ENCODE measurements at regions not wholly inside any gene's neighbourhood (a gene's known extent, or its start where the extent isn't known, plus 50 kb on each side); places are given as distances from the start of the nearest gene placed in this dataset.

- ChIA-PET POLR2A (interaction anchor here (0.6 kb wide), 1 partner anchor 802 kb away, joined by 3 read pairs; no protein-coding TSS in a partner anchor), CTCF (no interaction called here)
- TF ChIP-seq ATF1 (CRISPR knock-in tag; IDR thresholded peaks at IDR 0.05) (no peak), AR (CRISPR knock-in tag; IDR thresholded peaks at IDR 0.05) (no peak), JUN (CRISPR knock-in tag; IDR thresholded peaks at IDR 0.05) (no peak), TCF7 (CRISPR knock-in tag; IDR thresholded peaks at IDR 0.05; ENCODE audit: low read depth) (no peak), ZNF219 (CRISPR knock-in tag; IDR thresholded peaks at IDR 0.05; ENCODE audit: borderline replicate concordance) (no peak), ATF3 (CRISPR knock-in tag; conservative IDR thresholded peaks at IDR 0.05) (no peak), ZMAT4 (CRISPR knock-in tag; IDR thresholded peaks at IDR 0.05) (no peak), ZNF317 (CRISPR knock-in tag; IDR thresholded peaks at IDR 0.05; ENCODE audit: borderline replicate concordance, low read depth) (no peak), ZNF425 (CRISPR knock-in tag; conservative IDR thresholded peaks at IDR 0.05) (no peak), PRRX2 (CRISPR knock-in tag; IDR thresholded peaks at IDR 0.05) (no peak), E2F4 (CRISPR knock-in tag; IDR thresholded peaks at IDR 0.05; ENCODE audit: borderline replicate concordance, low read depth) (no peak), CREB1 (CRISPR knock-in tag; IDR thresholded peaks at IDR 0.05) (no peak), TP53 (CRISPR knock-in tag; IDR thresholded peaks at IDR 0.05) (no peak), SP1 (CRISPR knock-in tag; conservative IDR thresholded peaks at IDR 0.05) (no peak), ELF4 (CRISPR knock-in tag; IDR thresholded peaks at IDR 0.05; ENCODE audit: low read depth) (no peak), CDX4 (CRISPR knock-in tag; IDR thresholded peaks at IDR 0.05; ENCODE audit: borderline replicate concordance) (no peak), FOXP1 (CRISPR knock-in tag; IDR thresholded peaks at IDR 0.05; ENCODE audit: borderline replicate concordance) (no peak), SMAD4 (CRISPR knock-in tag; IDR thresholded peaks at IDR 0.05) (no peak), ATF2 (CRISPR knock-in tag; IDR thresholded peaks at IDR 0.05; ENCODE audit: borderline replicate concordance, low read depth) (no peak), HMGA2 (CRISPR knock-in tag; IDR thresholded peaks at IDR 0.05) (no peak)
- DNase-seq (ENCODE audit: low spot score) (no peak), ATAC-seq (no peak; the same call in 1 of the 2 replicates)
- Mint-ChIP-seq H3K36me3 (no peaks in the 10 kb centered on the region), H3K27me3 (ENCODE audit: low read depth) (no peaks in the 10 kb centered on the region), H3K27ac (no peak overlapping the region), H3K4me1 (no peaks in the 10 kb centered on the region), H3K4me3 (no peak overlapping the region), H3K9me3 (peaks cover 21% of the 10 kb centered on the region)
Measured at GRCh38 chr6:115078555-115078954, 735.7 kb upstream of the HS3ST5 start.
